OCI-M2 (cell line): ENCODE measurements at regions not wholly inside any gene's neighbourhood (a gene's known extent, or its start where the extent isn't known, plus 50 kb on each side); places are given as distances from the start of the nearest gene placed in this dataset.
"Not testable (repeated sequence)": the region's sequence is repeated elsewhere in the genome, so short reads cannot be mapped to it uniquely, and the experiment has no call there.

Source experiments
- DNase-seq: peaks from one replicate; lab custom pipeline; 2025; ENCODE audit not compliant: unreplicated experiment; lab: John Stamatoyannopoulos, UW

DNA sequence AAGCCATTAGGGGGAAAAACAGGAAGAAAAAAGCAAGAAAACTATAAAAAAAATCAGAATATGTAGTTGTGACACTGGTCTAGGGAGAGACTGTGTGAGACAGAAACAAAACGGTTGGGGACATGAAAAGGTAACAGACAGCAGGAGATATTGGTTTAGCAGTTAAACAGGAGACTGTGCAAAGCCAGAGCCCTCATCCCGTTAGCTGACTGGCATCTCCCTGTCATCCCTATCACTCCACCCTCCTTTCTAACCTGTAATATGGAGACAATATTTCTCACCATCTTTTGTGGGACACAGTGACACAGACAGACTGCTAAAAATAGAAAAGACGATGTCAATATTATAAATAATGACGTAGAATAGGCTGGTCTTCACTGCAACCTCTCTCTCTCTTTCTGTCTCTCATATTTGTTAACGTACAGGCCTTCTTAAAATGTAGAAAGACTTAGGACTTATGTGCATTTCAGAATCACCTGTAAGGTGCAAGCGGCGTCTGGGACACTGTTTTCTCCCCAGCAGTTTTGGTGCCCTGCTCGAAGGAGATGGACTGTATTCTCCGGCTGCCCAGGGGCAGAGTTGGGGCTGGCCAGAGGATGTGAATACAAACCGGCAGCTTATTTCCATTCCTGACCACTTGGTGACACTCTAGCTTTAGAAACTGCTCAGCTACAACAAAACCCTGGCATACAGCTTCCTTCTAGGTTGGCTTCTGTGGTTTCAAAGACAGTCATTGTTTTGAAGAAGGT, 190.6 kb downstream of the MAT2B start:
- no peak for DNase-seq

DNA sequence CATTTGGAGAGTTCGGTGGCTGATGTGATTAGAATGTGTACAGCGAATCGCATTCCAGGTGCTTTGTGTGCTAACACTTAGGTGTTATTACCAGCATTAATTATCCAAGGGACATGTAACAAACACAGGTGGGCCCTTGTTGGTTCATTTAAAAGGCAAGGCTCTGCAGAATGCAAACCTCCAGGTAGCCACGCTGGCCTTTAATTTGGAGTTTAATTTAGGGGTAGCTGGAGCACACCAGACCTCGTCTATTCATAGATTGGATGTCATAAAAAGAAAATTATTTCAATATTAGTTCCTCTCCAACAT, 191.1 kb downstream of the MAT2B start:
- DNase-seq: no peak

DNA sequence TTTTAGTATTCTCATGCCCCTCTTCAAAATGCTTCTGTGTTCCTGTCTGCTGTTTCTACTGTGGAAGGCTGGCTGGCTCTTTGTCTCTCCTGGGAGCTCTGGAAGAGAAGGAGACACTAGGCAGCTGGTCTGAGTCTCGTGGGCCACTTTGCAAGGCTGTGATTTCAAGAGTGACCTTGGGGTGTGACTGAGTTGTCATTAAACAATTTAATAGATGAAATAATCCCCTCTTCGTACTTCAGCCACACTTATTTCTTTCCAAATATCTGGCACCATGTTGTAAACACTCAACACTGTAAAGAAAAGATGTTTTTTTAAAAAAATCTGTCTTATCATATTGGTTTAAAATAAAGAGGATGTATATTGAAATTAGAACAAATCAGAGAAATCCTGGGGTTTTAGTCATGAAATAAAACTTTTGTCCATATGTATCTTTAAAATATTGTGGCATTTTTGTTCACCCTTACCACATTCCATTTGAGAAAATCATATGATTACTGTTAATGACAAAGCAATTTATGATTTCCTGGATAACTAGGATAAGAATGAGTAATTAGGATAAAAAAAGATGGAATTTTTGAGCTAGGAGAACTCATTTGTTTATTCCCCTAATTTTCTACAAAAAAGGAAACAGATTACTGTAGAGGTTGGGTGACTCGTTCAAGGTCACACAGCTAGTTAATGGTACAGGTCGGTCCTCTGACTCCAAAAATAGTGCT, 200.8 kb downstream of the MAT2B start:
- DNase-seq: no peak

DNA sequence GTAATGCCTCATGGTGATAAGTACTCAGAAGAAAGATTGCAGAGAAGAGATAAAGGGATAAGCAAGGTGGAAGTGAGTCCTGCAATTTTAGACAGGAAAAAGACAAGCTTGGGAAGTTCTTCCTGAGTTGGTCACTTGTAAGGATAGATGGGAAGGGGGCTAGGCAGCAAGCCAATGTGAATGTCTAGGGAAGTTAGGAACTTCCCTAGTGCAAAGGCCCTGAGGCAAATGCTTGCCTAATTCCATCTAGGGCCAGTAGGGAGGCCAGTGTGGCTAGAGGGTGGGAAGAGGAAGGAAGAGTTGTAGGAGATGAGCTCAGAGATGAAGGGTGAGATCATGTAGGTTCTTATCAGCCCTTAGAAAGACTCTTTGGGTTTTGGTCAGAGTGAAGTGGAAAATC, 206.6 kb downstream of the MAT2B start:
- DNase-seq: no peak

DNA sequence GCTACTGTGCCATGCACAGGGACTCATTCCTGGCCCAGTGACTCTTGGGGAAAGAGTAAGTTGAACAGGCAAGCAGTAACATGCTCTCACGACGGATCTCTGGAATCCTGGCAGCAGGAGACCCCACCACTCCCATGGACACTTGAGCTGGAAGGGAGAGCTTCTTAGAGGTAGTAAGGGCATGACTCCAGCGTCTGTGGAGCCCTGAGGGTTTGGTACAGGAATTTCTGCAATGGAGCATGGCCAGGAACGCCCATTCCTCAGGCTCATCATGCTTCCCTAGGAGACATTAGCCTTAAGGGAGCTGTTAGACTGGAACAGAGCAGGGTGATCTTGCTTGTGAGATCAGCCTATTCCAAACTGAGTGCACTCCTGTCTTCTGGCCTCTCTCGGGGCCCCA, 212.9 kb downstream of the MAT2B start:
- DNase-seq: no peak

DNA sequence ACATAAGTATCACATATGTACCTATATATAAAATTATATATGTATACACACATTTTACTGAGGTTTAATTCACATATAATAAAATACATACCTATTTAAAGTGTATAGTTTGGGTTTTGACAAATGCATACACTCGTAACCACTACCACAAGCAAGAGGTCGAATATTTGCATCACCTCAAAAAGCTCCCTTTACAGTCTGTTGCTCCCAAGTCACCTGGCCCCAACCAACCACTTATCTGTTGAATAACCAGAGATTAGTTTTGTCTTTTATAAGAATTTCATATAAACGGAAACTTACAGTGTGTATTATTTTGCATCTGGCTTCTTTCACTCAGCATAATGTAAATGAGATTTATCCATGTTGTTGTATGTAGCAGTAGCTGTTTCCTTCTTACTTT, 218.9 kb downstream of the MAT2B start:
- no peak for DNase-seq

DNA sequence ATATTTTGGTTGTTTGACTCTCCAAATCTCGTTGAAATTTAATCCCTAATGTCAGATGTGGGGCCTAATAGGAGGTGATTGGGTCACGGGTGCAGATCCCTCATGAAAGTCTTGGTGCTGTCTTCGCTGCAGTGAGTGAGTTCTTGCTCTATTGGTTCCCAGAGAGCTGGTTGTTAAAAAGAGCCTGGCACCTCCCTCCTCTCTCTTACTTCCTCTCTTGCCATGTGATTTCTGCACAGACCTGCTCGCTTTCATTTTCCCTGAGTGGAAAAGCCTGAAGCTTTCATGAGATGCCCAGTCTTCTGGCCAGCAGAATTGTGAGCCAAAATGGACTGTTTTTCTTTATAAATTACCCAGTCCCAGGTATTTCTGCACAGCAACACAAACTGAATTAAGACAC, 221.6 kb downstream of the MAT2B start:
- no peak for DNase-seq

DNA sequence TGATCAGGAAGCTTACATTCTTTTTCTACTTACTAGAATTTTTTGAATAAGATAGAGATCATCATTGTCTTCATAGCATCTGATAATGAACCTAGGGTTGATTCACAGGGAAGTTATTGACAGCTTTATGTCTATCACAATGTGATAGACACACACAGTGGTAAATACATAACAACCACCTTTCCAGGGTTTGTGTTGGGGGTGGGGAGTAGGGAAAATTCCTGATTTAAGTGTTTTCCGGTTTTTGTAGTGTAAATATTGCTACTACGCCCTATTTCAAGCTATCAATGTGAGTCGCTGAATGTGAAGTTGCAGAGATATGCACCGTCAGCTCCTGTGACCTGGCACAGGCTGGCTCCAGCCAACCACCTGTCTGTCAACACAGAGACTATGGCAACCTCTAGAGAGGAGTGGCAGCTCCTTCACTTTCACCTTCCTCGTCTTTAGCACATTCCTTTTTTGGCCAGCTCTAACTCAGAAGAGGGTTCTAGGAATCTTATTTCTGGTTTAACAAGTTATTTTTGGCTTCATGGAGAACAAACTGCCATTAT, 224.9 kb downstream of the MAT2B start:
- no peak for DNase-seq

DNA sequence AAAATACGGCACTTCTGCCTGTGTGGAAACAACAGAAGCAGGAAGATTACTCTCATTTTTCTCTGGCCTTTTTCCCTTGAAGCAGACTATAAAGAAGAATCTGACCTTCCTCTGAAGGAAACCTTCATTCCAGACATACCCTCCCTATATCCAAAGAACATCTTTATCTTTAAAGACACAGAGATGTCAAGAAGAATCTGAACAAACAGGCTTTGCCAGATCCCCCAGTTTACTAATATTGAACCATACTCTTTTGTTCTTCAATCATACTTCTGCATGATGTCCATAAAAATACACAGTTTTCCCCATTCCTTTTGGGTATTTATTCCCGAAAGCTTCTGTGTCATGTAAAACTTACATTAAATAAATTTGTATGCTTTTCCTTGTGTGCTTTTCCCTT, 225.8 kb downstream of the MAT2B start:
- DNase-seq: no peak

DNA sequence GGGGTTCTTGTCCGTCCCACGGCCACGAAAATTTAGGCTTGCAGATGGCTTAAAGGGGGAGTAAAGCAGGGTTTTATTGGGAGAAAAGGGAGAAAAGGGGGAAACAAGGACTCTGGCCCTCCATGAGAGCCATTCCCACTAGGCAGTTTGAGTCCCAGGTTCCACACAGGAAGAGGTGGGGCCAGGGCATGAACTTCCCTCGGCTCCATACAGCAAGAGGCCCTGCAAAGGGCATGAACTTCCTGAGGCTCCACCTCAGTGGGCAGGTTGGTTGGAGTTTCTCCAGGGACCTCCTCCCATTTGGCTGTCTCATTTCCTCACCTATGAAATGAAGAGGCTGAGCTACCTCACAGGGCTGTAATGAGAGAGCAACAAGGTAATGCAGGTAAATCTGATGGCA, 229.7 kb downstream of the MAT2B start:
- no peak for DNase-seq

DNA sequence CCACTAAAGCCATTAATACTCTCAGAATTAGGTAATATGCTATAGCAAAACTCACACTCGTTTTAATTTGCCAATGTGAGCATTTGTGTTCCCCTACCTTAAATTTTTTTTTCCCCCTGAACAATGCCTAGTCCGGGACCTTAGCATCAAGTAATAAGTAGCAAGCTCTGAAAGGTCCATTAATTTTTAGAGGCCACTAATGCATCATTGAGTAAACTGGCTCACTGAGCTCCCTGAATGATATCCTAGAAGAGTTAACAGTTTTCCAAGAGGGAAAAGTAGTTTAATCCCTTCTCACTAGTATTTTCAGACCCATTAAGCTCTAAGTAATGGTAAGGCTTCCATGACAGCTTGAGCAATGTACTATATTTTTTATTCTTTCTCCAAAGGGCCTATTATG, 242.2 kb downstream of the MAT2B start:
- DNase-seq: no peak

DNA sequence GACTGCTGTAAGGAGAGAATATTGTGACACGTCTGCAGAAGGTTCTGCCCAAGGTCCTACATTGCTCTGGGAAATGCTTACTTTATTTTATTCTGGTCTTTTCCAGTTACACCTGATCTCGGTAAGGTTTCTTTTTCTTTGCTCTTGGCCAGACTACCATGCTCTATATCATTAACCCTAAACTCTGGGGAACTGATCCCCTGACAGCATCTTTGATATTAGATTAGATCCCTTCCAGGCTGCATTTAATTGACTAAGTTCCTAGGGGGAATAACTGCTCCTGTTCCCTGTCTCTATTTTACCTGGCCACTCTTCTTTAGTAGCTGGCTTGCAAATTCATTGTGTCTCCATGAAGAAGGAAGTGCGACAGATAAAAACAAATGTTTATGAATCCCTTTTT, 243.5 kb downstream of the MAT2B start:
- DNase-seq: no peak

DNA sequence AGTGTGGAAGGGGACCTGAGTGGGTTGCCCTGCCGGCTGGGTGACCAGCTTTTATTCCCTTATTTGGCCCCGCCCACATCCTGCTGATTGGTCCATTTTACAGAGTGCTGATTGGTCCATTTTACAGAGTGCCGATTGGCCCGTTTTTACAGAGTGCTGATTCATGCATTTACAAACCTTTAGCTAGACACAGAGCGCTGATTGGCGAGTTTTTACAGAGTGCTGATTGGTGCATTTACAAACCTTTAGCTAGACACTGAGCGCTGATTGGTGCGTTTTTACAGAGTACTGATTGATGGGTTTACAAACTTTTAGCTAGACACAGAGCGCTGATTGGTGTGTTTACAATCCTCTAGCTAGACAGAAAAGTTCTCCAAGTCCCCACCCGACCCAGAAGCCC, 245.0 kb downstream of the MAT2B start:
- DNase-seq: not testable (repeated sequence)

DNA sequence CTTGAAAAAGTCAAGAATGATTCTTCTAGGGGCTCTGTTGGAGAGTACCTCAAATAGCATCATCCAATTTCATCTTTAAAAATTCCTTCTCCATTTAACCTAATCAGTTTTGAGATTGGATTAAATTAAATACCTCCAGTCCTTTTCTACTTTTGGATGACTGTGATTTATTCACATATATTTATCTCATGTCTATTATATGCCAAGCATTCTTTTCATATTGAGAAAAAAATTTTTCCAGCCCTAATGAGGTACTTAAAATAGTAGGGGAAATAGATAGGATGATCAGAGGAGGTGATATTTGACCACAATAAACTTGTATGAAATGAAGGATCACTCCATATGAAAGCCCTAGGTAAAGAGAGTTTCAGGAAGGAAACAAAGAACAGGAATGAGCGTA, 250.1 kb downstream of the MAT2B start:
- no peak for DNase-seq

DNA sequence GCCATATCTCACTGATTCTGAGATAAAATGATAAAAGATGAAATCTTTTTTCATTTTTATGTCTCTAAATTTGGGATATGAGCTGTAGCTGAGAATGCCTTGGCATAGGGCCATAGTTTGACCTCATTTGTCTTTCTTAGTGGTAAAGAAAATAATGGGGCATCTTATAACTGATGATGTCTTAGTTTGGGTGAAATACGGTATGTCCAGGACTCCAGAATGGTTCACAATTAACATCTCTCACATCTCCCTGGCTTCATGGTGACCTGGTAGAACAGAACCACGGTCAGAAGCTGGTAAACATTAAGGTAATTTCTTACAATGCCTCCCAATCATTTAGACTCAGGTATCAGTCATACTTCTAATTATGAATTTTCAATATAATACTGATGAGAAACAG, 250.8 kb downstream of the MAT2B start:
- DNase-seq: no peak

DNA sequence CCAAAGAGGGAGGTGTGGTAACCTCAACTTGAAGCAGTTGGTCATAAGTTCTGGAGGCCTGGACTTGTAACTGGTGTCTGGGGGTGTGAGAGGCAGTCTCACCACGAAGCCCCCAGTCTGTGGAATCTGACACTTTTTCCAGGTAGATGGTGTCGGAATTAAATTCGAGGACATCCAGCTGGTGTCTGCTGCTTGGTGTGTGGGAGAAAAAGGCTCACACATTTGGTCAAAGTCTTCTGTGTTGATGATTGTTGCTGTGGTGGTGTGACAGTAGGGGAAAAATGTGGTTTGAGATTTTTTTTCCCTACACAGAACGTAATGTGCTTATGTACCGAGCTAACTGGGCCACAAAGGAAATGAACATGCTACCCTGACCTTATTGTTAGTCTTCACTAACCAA, 251.9 kb downstream of the MAT2B start:
- DNase-seq: no peak

DNA sequence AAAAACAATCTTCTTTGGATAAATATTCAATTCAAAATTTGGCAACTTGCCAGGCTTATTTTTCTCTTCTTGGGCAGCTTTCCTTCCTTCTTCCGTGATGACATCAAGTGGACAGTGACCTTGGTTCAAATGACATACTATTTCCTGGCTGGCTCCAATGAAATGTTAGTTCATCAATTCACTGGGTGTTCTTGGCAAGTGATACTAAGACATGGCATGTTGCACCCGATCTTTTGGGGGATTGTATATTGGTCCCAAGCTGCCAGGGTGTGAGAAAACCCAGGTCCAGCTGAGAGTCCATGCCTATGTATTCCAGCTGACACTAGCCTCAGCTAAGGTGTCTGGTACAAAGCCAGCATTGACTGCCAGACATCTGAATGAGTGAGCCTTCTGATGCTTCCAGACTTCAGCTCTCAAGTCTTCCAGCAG, 252.9 kb downstream of the MAT2B start:
- DNase-seq: no peak

DNA sequence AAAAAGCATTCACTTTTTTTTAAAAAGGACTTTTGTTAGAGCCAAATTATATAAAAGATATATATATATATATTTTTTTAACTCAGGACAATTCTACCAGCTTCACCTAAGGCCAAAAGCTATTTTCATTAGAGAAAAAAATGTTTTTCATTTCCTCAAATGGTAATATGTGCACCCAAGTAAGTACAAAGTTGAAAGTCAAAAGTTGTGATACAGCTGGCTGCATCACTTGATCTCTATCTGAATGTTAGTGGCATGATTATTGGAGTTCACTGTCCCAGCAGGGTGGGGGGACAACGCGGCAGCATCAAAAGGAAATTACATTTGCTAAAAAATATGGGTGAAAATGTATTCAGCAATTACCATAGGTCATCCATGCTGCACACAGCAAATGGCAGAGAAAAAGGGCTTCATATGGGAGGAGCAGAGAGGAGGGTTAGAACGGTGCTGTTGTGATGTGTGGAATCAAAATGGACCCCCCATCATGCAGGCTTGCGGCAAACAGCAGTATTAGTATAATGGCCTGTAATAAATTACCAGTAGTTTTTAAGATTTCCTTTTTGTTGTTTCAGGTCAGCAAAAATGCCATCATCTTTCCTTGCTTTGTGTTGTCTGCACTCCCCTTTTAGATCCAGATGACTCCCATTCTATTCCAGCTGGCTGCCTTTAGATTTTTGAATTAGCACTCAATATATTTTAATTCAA, 253.7 kb downstream of the MAT2B start:
- no peak for DNase-seq

DNA sequence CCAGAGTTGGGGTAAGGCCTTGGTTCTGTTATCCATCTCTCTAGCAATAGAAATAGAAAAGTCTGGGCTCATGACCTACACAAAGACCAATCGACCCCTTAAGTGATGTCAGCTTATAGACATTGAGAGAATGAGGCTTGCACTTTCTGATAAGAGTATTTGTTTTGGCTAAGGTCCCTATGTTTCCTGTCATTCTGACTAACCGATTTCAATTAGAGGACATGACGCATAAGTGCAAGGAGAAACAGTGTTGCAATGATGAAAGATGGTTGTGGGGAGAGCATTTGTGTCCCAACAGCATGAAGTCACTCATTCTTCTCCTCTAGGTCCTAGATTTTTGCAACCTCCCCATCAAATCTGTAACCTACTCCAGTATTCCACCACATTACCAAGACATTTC, 255.1 kb downstream of the MAT2B start:
- DNase-seq: no peak

DNA sequence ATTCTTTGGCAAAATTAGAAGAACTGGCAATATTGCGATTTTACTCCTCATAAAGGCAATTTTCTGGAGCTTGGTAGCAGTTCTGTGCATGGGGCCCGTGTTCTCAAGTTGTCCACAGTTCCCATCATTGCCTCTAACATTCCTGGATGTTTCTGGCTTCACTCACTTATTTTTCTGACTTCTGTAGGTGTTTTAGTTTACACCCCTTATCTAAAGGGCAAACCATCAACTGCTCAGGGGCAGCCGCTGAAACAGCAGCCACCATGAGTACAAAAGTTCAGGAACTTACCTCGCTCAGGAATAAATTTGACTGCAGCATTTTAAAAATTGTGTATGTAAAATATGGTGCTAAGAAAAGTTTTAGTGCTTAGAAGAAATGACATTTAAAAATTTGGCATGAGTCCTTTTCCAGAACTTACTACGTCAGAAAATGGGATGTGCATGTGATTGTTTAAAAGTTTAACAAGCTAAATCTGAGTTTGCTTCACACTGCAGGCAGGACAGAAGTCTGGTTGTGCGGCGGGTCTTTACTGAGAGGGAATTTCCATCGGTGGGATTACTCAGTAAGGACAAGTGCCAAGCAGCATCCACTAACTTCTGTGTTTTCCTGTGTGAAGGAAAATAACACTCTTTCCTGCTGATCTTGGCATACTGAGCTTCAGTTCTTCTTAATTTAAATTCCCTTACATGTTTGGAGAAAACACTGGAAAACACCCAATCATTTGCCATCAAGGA, 261.7 kb downstream of the MAT2B start:
- DNase-seq: no peak

DNA sequence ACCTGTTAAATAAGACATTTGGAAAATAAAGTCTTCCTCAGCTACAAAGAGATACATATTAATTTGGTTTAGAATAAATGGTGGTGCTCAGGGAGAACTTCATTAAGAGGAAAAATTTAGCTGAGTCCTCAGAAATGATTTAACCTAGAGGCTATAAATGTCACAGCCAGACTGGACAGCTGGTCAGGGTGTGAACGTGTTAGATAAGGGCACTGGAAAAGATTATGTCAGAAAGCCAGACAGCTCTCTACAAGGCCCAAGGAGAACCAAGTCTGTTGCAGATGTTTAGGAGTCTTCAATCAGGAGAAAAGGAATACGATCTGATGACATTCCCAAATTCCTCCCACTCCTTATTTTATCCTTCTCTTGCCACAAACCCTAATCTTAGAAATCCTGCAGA, 265.2 kb downstream of the MAT2B start:
- DNase-seq: no peak
